ENCODE measurements at regions not wholly inside any gene's neighbourhood (a gene's known extent, or its start where the extent isn't known, plus 50 kb on each side); places are given as distances from the start of the nearest gene placed in this dataset.

DNA sequence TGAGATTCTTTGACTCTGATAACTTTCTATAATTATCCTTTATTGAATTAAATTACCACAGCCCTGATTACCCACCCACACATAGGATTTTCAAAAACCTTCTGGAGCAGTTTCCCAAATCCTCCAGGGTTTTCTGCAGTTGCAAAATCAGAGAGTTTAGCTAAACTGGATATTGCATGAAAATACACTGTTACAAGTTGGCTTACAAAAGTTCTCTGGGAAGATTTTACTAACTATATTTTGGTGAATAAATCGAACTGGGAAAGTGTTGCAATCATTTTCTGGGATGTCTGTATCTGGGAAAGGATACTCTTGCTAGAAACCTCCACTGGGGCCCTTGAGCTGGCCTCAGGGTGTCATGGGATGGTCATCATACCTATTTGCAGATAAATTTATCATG lies 97.6 kb upstream of the STMND1 start:
- TF ChIP-seq, protein P1, sequence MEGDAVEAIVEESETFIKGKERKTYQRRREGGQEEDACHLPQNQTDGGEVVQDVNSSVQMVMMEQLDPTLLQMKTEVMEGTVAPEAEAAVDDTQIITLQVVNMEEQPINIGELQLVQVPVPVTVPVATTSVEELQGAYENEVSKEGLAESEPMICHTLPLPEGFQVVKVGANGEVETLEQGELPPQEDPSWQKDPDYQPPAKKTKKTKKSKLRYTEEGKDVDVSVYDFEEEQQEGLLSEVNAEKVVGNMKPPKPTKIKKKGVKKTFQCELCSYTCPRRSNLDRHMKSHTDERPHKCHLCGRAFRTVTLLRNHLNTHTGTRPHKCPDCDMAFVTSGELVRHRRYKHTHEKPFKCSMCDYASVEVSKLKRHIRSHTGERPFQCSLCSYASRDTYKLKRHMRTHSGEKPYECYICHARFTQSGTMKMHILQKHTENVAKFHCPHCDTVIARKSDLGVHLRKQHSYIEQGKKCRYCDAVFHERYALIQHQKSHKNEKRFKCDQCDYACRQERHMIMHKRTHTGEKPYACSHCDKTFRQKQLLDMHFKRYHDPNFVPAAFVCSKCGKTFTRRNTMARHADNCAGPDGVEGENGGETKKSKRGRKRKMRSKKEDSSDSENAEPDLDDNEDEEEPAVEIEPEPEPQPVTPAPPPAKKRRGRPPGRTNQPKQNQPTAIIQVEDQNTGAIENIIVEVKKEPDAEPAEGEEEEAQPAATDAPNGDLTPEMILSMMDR (IDR thresholded peaks at IDR 0.05) = no peak
- TF ChIP-seq EP300 (IDR thresholded peaks at IDR 0.05; ENCODE audit: low read depth) = no peak
